Hematopoietic multipotent progenitor cell (in vitro differentiated cells): ENCODE measurements at regions not wholly inside any gene's neighbourhood (a gene's known extent, or its start where the extent isn't known, plus 50 kb on each side); places are given as distances from the start of the nearest gene placed in this dataset.
A peak's percentile ranks its signal among the peaks of the same experiment; 100 is the strongest.

Experiments
- DNase-seq, 3 donors: peaks; one replicate each; pipeline ENCODE4 v3.0.0-alpha.2; 2011 to 2015; ENCODE audit warnings: low read depth in 2 of 3, low spot score in 2 of 3

DNA sequence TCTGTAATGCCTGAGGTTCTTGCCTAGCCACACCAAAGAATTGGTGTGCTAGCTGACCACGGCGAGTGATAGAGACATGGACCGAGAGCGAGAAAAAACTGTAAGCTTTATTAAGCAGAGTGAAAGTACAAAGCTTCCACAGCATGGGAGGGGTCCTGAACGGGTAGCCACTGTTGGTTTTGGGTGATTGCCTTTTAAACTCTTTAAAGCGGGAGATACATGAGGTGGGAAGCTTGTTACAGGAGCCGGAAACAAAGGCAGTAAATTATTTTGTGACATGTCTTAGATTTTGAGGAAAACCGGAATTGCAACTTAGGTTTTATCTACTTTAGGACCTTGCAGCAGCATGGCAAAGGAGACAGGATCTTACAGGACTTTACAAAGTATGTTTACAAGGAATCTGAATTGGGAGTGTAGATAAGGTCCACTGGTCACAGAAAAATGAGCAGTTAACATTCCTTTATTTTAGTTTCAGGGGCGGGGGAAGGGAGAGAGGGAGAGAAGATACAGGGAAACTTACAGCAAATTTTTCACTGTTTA, 252.7 kb upstream of the MBL2 start:
- peak in 1 of 3 donors; percentile 16 for DNase-seq

DNA sequence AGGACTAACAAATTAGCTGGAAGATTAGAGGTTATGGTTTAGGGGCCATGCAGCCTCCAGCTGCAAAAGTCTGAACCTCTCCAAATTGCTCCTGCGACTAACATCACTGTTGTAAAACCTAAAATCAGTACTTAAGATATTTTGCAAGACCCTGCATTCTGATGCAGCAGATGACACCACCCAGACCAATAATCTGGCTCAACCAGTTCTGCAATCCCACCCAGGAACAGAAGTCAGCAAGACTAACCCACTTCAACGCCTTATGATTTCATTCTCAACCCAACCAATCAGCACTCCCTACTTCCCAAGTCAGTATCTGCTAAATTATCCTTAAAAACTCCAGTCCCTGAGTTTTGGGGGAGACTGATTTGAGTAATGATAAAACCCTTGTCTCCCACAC, 250.8 kb upstream of the MBL2 start:
- DNase-seq = no peak

DNA sequence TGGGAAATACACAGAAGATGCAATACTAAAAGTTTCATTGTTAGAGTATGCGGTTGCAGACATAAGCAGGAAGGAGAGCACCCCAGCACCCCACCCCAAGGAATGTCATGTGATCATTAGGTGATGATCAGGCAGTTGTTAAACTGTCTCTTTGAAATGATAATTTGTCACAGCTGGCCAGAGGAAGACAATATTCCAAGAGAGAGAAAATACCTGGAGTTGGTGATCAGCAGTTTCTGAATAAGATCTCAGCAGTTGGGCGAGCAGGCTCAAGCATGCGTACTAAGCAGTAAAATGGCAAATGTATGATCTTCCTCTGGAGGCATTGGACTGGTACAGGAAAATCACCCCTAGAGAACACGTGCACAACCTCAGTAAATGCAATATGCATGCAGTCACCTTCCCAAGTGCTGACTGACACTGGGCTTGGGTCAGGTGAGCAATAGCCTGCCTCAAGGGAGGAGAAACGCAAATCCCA, 250.1 kb upstream of the MBL2 start:
- DNase-seq = no peak

DNA sequence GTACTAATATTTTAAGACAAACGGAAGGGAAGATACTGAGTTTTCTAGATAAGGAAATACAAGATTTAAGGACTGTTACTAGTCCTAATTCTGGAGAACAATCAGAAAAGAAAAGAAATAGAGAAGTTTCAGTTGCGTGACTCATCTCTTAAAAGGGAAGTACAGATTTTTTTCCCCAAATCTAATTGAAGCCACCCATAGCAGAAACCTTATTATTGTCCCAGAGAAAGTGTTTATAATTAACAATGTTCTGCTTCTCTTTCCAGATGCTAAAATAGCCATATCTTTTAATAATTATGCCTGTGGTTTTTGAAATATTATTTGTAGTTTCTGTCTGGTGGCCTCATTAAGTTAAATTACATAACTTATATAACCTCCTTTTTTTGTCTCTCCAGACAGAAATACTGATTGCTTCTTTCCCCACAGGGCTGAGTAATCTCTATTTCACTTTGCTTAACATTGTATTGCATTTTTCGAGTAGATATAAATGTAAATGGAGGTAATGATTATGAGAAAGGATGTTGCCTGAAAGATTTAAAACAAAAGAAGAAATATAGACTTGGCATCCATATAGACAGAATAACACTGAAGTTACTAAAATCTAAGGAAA, 240.7 kb upstream of the MBL2 start:
- peak in 1 of 3 donors; percentile 31 for DNase-seq

DNA sequence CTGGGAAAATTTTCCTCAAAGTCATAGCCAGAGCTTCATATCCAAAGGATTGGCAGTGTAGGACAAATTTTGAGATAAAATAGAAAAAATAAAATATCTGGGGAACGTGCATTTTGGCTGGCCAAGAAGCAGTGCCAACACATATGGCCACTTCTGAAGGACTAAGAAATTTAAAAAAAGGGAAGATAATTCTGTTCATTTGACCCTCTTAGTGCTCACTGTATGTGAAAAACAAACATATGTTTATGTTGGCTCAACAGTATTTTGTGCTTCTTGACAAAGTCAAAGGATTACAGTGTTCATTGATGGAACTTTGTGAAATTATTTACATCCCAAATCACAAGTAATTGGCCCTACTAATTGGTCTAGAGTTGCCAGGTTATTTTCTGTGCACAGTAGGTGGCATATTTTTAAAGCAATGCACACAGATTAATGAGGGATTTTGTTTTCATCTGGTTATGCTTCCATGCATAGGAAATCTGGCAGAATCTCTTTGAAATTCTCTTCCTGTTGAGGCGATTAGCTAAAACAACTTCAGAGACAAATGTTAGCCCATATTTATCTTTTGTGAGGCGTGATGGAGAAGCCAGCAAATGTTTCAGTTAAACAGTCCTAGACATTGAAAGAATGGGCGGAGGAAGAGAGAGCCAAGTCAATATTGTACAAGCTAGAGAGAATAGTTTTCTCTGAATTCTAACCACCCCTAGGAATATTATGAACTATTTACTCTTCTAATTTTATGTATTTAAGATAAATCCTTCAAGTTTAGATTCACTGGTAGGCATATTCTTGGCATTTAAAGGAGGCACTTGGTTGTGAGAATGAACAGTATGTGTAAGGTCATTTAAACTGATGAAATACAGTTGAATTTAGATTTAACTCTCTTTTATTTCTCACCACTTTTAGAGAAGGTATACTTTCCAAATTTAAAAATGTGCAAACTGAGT, 237.7 kb upstream of the MBL2 start:
- DNase-seq = no peak

DNA sequence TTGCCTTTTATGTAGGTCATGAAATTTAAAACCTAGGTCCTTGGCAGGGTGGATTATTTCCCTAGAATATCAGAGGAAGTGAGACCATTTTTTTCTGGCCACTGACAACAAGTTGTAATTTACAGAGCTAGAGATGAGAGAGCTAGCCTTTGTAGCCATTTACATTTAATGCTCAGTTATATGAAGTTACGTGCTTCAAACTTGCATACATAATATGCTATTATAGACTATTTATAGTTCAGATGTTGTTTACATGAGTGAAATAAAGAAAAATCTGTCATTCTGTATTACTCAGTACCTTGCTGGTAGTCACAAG, 234.9 kb upstream of the MBL2 start:
- no peak for DNase-seq

DNA sequence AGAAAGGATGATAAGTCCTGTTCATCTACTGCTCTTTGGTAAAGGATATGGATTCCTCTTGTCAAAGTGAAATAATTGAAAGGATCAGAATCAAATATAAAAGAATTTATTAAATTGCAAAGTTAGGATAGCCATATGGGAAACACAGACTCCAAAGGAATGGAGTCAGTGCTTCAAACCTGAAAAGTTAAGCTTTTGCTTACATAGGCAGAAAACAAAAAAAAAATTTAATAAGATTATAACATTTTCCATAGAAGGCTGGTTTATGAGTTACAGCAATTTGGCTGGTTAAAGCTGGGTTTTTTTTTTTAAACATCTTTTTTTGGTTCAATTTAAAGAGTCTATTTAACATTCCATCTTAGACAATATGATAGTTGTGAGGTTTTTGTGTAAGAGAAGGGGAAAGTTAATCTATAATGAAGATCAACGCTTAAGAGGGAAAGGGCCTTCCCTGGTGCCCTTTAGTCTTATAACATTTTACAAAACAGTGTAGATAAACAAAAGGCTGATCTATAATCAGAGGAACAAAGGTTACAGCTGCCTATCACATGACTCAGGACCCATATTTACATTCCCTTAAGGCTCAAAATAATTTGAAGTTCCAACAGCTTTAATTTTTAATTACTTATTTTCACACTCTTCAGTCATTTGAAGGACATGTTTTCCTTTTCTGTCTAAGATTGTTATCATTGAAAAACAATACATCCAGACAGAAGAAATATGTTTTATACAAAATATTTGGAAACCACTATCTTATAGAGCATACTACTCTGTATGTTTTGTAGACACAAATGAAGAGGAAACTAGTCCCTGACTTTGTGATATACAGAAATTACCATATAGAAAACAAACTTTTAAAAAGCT, 234.3 kb upstream of the MBL2 start:
- no peak for DNase-seq

DNA sequence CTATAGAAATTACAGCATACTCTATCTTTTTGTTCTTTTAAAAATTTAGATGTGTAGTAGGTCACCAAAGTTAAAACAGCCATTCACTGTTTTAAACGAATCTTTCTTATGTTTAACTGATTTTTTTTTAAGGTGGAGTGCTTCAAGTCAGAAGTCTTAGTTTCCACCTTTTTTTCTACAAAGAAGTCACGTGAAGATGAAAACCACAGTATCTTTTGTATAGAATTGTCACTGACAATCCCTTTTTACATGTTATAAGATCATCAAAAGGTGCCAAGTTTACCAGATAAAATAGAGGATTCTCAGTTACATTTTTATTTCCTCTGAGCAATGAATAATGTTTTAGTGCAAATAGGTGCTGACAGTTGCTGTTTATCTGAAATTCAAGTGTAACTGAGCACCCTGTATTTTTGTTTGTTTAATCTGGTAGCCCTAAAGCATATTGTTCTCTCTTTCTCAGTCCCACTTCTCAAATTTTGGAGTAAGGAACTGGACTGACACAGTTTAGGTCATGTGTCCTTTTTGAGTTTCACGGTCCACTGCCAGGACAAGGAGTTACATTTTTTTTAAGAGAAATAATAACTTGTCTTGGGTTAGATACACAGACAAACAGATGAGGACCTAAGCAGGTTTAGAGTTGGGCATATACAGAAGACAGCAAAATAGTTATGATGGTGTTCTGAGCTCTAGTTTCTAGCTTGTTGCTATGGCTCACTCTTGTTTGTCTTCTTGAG, 233.2 kb upstream of the MBL2 start:
- DNase-seq = no peak

DNA sequence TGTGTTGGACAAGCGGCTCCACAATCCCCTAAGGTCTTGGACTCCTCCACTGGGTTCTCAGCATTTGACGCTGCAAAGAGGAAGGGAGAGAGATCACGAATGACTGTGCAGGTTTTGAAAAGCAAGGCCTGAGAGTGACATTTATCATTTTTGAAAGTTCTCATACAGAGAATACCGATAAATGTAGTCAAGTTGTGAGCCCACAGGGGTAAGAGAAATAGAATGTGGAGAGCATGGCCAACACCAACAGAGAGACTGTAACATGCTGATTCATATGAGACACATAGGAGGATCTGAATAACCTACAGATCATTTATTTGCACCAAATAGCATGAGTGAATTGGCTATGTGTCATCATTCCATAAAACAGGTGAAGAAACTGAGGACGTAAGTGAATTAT, 230.5 kb upstream of the MBL2 start:
- DNase-seq = peak in 1 of 3 donors; percentile 22

DNA sequence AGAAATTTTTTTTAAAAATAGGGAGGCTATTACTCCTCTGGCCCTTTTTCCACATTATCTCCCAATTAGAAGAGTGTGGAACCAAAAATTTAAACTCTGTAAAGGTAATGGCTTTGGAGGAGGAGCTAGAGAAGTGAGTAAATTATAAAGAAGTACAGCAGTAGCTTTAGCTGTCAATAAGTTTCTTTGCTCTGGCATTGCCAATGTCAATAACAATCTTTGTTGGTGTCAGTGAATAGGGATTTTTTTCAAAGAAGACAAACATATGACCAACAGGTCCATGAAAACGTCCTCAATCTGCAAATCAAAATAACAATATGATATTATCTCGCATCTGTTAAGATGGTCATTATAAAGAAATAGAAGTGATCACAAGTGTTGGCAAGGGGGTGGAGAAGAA, 227.1 kb upstream of the MBL2 start:
- no peak for DNase-seq

DNA sequence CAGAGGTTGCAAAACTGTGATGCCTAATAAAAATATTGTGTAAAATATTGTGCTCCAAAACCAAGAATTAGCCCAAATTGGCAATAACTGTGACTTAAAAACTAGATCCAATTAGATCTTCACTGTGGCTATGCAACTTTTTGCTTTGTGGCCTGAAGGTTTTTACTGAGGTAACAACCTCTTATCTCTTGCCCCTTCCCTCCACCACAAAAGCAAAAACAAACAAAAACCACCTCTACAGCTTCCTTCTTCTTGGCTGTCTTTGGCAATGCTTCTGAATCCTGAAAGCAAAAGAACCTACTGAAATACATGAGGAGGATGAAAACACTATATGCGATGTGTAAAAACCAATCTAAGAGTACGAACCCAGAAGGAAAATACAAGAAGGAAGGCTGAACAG, 226.7 kb upstream of the MBL2 start:
- DNase-seq = no peak

DNA sequence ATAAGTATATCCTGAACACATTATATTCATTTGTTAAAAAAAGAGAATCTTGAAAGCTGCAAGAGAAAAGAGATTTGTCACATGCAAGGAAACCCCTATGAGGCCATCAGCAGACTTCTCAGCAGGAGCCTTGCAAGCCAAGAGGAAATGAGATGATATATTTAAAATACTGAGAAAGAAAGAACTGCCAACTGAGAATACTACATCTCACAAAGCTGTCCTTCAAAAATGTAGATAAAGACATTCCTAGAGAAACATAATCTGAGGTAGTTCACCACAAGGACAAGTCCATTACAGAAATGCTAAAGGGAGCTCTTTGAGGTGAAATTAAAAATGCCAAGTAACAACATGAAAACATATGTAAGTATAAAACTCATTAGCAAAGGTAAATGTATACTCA, 224.4 kb upstream of the MBL2 start:
- DNase-seq = no peak

DNA sequence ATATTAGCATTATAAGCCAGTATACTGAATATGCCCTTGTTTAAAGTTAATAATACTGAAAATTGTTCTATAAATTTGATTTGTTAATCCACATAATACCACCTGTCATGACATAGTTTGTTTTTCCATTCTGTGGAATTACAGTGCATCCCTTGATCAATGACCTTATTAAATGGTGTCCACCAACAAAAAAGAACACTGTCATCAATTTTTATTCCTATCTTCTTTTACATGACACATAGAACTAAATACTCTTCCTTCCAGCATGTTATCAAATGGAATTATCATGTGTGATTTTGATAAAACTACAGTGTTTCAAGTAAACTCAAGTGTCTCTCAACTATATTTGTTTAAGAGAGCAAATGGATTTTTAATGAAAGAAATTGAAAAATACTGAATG, 221.8 kb upstream of the MBL2 start:
- DNase-seq = no peak

DNA sequence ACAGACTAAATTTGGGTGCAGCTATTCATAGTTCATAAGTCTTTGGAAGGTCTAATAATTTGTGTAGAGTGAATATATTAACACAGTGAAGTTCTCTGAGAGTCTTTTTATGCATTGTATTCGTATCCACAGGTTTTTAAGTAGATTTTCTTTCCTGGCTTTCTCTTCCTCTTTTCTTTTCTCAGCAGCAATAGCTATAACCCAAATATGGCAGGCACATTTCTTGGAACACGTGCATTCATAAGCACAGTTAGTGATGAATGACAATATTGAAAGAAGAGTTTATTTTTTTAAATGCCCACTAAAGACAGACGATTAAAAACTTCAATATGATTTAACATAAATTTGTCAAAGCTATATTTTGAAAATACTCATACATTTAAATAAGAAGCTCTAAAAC, 220.5 kb upstream of the MBL2 start:
- DNase-seq = no peak

DNA sequence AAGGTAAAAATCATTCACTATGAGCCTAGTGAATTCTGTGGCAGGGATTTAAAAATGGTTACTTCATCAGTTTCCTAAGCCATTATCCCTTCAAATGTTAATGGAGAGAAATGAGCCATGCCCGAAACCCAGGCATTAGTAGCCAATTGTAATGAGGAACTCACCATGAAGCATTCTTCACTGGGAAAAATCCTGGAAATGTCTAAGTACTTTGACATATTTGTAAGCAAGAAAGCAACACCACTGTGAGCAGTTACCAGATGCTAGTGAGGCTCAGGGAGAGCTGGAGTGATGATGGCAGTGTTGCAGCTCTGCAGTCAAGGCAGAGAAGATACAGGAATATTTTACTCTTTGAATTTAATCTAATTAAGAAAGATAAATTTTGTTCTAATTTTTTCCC, 220.0 kb upstream of the MBL2 start:
- no peak for DNase-seq

DNA sequence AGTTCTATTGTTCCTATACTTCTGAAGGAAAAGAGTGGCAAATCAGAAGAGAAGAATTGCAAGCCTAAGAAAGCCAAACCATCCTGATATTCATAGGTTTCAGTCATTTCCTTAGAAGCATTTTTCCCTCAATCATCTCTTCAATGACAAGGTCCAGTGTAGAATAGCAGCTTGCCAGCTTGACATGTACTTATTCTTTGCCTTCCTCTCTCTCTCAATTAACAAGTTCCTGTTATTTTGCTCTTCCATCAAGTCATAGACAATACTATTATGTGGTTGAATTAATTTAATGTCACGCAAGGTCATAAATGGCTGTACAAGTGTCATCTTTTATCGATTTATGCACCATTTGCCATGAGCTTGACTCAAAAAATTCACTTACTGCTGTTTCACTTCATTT, 216.3 kb upstream of the MBL2 start:
- no peak for DNase-seq

DNA sequence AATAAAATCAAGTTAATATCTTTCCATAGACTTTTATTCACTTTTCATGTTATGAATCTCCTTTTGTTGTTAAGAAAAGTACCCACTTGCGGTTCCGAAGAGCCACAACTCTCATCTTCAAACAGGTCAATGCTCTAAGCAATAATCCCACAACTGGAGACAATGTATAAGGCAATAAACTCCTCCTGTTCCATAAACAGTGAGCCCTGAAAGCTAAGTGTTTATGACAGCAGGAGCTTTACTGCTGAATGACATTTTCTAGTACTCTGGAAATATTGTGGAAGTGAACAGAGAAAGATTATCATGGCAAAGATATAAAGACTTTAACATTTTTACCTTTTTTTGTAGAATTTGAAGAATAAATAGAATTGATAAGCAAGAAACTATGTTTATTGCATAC, 213.5 kb upstream of the MBL2 start:
- no peak for DNase-seq

DNA sequence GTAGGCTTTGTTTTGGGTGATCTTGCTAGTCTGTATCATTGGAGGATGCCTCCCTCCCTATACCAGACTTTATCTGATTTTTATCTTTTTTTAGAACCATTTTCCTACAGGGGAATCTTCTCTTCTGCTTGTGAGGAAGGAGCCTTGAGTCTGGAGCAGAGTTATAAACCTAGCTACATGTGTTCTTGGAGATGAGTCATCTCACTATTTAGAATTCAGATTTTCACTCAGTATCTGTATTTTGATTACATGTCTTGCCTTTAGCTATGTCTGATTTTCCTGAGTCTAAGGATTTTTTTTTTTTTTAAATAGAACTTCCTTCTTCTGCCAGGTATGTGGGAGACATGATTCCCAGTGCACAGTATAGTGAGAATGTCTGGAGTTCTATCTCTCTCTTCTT, 211.6 kb upstream of the MBL2 start:
- no peak for DNase-seq

DNA sequence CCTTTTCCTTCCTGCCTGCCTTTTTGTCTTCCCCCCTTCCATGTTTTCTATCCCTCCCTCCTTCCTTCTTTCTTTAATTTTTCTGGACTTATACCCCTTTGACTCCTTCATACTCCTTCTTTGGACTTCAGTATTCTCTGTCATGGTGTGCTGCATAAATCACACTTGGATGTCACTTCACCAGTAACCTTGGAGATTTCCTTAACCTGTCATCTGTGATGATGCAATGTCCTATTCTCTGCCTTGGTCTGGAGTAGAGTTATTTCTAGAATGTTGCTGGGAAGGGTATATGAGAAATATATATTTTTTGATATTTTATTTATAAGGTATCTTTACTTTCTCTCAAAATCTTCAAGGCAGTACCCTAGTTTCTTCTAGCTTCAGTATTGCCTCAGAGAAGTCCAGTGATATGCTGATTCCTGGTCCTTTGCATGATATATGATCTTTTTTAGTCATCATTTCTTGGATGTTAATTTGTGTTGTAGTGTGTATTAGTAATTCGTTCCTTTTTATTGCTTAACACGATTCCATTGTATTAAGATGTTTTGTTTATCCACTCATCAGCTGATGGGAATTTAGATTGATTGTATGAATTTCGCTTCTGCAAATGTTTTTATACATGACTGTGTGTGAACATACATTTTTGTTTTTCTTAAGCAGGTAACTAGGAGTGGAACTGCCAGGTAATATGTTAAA, 206.9 kb upstream of the MBL2 start:
- no peak for DNase-seq

DNA sequence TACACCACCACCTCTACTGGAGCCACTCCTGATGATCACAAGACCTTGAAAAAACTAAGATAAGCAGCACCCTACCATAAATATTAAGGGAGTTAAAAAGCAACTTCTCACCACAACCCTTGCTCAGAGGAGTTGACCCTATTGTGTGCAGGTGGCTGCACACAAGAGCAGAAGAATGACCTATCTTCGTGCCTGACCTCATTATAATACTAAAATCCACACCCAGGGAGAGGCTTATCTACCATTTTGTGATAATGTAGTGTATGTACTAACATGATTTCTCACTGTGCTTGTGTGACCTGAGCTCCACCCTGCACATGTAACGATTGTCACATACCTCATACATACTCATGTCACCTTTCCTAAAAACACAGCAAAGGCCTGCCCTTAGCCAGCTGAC, 205.0 kb upstream of the MBL2 start:
- DNase-seq = no peak
